Inferior parietal cortex (tissue), 1 donor: ENCODE measurements at regions not wholly inside any gene's neighbourhood (a gene's known extent, or its start where the extent isn't known, plus 50 kb on each side); places are given as distances from the start of the nearest gene placed in this dataset.
"Not testable (repeated sequence)": the region's sequence is repeated elsewhere in the genome, so short reads cannot be mapped to it uniquely, and the experiment has no call there.

ENCODE experiments used
- DNase-seq: peaks from one replicate; pipeline ENCODE4 v3.0.0-alpha.2; 2016; ENCODE audit errors: extremely low spot score

DNA sequence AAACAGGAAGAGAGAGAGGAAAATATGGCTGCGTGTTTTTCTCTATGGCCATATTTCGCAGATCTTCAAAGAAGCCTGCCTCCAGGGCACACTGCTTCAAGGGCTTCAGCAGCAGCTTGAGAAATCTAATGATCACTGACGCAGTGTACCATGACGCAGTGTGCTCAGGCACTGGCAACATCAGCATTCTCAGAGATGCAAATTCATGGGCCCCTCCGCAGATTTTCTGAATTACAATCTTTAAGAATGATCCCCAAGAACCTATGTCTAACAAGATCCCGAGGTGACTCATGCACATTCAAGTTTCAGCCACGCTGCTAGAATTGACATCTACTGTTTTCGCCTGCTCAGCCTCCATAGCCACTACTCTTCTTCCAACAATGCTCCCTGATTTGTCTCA, 143.9 kb upstream of the ZNF366 start:
- DNase-seq = no peak

DNA sequence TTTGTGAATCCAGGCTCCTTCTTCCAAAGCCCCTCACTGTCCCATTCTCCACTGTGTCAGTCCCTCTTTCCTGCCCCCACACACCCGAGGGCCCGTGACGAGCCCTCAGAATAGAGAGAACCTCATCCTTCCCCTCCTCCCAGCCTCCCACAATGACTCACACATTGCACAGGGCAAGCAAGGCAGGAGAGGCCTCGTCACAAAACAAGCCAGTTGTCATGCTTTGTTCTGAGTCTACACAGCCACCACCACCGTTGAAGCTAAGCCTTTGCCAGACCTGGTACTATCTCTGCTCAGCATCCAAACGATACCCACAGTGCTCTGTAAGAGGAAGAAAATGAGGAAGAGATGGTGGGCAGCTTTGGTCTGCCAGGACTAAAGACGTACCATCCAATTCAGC, 142.2 kb upstream of the ZNF366 start:
- DNase-seq = no peak

DNA sequence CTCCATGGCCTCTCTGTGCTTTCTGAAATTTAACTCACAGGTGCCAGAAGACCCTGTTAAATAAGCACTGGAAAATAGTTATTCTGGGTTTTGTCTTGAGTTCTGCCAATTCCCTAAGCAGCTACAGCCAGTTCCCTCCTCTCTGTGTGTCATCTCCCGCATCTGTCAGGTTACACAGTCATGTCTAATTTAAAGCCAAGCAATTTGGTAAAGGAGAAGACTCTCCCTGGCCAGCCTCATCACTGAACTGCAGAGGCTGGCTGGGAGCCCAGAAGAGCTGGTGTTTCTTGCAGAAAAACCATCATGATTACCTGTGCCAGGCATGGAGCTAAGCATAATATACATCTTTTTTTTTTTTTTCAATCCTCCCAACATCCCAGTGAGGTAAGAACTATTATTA, 141.3 kb upstream of the ZNF366 start:
- peak; percentile 60 for DNase-seq

DNA sequence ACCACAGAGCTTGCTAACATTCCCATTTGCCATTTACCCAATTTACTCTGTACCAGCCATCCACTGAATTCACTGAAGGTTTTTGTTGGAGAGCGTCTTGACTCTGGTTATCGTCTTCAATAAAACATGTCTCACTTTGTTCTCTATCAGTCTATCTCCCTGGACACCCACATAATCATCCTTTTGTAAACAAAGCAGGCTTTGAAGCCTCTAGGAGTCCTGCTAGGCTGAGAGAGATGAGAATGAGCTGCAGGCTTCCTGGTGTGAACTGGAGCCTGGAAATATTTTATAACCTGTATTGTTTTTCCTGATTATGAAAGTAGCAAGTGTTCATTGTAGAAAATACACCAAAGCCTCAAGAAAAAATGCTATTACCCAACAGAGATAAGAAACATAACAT, 140.6 kb upstream of the ZNF366 start:
- peak; percentile 21 for DNase-seq

DNA sequence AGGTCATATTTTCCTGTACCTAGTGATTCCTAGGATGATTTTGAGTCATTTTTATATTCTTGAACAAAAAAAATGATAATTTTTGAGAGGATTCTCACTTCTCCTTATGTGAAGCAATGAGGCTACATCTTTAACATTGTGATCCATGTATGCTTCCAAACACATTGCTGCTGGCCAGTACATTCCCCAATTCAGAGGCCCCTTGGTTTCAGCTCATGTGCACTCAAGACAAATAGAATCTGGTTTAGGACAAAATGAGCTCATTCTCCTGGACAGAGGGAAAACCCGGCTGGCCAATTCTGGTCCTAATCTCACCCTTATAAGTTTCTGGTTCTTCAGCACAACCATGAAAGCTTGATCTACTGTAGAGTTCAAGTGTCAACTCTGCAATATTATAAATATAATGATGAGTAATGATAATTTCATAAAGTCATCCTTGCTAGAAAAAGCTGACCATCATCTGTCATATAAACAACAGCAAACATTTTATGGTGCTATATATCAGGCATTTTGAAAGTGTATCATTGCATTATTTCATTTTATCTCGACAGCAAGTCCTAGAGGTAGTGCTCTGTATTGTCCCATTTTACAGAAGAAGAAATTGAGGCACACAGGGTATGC, 139.1 kb upstream of the ZNF366 start:
- DNase-seq = no peak

DNA sequence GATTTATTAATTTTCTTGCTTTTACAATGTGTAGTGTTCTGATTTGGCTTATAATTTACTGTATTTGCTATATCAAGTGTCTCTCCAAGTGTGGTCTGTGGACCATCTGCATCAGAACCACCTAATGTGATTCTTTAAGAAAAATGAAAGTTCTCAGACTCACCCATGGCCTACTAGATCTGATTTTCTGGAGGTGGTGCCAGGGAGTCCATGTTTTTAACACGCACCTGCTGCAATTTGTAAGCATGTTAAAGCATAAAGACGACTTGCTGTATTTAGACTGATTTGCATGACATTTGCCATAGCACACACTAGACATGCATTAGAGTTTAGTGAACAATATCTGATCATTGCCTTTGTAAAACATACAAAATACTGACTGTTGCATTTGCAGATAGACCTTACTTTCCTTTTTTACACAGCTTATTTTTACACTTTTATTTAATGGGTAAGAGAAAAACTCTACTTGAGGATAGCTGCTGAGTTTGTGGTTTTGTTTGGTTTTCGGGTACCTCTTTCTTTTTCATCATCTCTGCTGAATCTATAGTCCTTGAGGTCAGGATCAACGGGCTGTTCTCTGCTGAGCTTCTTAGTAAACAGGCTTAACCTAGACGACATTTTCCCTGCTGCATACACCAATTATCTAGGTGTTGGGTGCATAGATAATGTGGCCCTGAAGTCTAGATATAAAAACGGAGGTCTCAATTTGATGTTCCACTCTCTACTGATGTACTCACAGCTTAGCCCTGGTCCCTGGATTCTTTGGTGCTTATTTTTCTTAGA, 138.0 kb upstream of the ZNF366 start:
- DNase-seq = no peak

DNA sequence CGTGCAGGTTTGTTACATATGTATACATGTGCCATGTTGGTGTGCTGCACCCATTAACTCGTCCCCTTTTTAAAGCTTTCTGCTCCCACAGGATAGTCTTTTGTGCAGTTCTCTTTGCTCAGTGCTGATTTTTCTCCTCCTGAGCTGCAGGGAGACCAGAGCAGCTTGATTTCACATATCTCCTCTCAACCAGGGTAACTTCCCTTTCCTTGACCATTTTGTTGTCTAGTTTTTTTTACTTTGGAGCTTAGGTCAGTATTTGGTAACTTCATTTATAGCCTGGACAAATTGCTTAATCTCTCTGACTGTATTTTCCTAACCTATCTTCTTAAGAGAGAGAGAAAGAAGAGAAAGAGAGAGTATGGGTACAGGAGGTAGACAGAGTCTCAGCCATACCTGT, 137.1 kb upstream of the ZNF366 start:
- no peak for DNase-seq

DNA sequence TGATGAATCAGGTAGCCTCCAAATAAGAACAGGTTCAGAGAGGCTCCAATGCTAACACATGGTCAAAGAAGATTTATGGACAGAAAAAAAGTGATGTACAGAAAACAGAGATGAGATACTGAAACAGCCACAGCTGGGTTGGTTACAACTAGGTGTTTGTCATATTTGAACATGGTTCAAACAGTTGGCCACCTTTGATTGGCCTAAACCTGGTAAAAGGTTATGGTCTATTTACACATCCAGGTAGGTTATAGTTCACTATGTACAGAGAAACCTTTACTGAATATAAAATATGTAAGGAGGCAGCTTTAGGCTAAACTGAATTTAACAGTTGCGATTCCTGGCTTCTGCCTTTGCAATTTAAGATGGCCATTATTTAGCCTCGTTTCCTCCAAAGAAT, 134.0 kb upstream of the ZNF366 start:
- DNase-seq = no peak

DNA sequence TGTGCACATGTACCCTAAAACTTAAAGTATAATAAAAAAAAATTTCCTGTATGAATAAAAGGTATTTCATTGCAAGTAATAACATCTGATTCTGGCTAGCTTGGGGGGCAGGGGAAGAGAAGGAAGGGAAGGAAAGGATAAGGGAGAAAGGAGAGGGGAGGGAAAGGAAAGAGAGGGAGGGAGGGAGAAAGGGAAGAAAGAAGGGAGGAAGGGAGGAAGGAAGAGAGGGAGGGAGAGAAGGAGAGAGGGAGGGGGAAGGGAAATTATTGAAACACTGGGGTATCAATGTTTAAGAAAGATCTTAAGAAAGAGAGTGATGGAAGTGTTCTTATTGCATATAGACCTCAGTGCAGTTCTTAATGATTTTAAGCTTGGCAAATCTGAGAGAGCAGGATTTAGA, 129.8 kb upstream of the ZNF366 start:
- DNase-seq = no peak

DNA sequence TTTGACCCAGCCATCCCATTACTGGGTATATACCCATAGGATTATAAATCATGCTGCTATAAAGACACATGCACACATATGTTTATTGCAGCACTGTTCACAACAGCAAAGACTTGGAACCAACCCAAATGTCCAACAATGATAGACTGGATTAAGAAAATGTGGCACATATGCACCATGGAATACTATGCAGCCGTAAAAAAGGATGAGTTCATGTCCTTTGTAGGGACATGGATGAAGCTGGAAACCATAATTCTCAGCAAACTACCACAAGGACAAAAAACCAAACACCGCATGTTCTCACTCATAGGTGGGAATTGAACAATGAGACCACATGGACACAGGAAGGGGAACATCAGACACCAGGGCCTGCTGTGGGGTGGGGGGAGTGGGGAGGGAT, 129.4 kb upstream of the ZNF366 start:
- DNase-seq = not testable (repeated sequence)

DNA sequence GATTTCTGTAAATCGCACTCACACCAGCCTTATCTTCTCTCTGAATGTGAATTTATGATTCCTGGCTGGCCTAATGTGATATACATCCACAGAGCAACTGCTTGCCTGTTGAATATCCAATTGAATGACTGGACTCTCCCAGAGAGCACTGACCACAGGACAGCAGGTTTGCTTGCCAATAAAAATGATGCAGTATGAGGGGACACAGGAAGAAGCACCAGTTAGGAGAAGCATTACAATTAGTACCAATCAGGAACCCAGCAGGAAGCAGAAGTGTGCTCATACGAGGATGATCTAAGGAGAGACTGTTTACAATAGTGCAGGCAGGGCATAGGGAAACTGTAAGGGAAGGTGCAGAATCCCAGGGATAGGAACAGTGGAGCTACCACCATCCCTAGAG, 127.2 kb upstream of the ZNF366 start:
- no peak for DNase-seq

DNA sequence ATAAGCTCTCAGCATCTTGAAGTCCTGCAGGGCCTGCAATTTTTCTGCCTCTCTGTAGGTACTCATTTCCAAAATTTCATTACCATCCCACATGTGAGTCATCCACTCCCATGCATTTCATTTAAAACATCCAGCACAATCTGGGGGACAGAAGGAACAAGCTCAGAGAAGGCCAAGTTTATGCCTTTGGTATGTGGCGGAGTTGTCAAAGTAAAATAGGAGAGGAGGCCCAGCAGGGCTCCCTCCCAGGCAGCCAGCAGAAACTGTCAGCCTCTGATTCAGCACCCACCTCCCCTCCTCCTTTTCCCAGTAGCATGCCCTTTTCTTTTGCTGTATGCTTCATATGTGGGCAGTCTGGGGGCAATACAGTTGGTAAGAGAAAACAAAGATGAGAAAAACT, 126.4 kb upstream of the ZNF366 start:
- peak; percentile 58 for DNase-seq

DNA sequence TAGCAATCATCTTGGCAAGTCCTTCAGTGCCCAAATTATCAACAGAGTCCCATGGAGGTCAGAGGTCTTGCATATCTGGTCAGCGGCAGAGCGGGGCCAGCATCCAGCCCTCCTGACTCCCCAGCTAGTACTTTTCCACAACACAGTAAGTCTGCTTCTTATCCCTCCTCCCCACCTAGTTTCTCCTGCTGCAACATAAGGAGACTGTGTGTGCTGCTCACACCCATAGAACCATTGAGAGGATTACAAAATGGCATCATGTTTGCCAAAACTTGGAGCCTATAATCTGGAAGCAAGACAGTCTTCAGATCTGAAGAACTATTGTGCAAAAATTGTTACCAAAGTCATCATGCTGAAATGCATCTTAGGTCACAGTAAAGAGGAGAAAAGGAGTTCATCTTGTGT, 125.8 kb upstream of the ZNF366 start:
- DNase-seq = peak; percentile 55

DNA sequence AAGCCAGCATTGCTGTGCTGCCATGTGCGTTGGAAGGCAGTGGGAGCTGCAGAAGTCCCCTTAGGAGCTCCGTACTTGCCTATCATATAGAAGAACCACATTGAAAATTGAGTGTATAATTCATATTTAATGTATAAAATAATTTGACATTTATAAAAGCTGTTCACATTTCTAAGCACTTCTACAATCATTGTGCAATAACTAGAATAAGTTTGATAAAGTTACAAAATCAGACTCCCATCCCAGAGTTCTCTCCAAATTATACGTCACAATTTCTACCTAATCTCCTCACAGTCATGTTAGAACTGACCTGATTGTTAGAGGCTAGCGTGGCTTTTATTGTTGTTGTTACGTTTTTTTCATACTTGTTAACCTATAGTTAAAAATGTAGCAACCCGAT, 123.5 kb upstream of the ZNF366 start:
- no peak for DNase-seq

DNA sequence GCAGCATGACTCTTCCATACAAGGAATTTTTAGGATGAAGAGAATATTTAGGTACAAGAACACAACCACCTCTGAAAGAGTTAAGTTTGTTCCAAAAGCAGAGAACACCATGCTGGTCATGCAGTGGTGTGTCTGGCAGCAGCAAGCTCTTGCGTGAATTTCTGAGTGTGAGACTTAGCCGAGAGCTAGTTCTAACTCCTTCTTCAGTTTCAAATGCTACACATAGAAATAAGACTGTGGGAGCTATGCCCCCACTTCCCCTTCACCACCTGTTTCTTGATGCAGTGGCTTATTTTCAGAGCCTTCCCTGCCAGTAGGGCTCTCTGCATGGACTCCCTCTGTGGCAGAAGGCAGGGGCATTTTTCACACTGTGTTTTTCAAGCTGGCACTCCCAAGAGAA, 122.9 kb upstream of the ZNF366 start:
- DNase-seq = no peak

DNA sequence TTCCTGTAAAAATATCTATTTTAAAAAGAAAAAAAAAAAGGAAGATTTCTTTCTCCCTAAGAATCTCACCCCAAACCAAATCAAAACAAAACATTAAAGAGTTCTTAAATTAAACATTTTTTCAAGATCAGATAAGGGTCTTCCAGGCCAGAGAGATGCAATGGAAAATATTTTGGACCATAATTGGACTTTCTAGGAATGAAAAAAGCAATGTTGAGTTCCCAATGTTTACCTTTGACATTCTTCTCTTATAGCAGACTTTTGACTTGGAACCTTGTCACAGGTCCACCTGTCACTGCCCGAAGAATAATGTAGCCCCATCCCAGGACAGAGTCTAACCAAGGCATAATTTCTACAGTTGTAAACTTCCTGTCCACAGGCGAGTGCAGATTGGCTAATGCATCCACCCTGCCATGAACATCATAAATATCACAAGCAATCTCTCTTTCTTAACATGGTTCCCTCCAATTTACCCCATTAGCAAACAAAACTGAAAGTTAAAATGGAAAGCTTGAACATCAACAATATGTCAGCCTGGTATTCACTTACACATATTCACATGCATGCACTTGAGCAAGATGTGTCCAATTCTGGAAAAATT, 121.7 kb upstream of the ZNF366 start:
- no peak for DNase-seq

DNA sequence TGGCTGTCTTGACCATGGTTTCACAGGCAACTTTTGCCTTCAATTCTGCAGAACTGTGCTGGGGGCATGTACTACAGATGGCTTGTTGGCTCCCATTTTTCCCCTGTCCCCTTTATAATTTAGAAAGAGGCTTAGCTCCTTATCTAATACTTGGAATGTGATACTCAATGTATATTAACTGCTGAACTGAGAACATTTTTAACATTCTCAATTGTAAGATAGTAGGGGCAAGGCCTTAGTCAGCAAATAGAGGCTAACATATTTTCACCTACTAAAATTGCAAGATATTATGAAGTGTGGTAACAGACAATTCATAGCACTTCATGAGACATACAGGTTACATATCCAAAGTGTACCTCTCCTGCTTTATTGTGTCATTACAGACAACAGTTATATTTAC, 118.1 kb upstream of the ZNF366 start:
- DNase-seq = no peak

DNA sequence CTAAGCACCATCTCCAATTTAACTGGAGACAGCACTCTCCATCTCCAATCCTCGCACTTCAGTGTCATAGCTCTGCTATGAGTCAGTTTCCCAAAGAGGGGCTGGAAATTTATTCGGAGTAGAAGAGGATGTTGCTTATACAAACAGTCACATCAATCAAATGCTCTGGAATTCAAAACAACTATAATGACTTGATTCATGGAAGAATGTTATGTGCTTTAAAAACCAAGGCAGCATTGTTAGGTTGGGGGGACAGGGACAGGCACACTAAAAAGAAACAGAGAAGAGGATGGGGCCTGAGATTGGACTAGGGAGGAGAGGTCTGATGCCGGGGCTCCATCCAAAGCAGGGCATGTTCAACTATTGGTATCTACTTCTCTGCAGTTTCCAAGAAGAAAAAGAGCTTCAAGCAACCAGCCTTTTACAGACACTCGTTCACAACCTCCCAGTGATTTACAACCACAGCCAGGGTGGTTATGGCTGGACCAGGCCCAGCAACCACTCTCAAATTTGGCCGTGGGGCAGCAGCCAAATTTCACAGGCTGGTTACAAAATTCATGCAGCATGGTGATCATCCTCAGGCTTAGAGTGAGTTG, 117.5 kb upstream of the ZNF366 start:
- no peak for DNase-seq

DNA sequence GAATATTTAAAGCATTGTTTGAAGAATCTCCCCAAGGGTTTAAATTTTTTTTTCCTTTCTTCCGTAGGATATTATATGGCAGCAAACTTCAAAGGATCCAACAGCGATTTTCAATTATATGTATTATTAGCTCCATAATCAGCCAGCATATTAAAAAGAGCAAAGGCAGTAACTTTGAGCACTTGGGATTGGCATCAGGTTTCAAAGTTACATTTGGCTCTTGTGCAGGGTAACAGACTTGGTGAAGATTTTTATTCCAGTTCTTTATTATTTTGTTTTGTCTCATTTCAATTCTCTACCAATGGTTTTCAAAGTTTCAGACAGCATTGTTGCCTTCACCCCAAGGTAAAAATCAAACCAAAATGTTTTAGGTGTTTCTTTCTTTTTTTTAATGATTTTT, 116.7 kb upstream of the ZNF366 start:
- no peak for DNase-seq

DNA sequence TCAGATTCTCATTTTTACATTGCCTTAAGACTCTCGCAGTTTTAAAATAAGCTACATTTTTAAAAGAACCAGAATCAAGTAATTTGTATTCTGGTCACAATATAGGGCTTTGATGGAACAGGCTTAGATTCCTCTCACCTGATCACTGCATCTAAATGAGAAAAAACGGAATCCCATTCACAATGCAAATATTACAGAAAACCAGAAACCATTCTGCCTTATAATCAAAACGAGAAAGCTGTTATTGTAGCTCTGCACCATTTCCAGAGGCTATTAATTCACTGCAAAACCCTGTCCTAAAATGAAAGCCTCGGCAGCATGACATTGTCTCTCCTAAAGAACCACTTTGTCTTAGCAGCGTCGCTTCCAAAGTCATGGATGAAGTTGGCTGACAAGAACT, 116.1 kb upstream of the ZNF366 start:
- DNase-seq = no peak

DNA sequence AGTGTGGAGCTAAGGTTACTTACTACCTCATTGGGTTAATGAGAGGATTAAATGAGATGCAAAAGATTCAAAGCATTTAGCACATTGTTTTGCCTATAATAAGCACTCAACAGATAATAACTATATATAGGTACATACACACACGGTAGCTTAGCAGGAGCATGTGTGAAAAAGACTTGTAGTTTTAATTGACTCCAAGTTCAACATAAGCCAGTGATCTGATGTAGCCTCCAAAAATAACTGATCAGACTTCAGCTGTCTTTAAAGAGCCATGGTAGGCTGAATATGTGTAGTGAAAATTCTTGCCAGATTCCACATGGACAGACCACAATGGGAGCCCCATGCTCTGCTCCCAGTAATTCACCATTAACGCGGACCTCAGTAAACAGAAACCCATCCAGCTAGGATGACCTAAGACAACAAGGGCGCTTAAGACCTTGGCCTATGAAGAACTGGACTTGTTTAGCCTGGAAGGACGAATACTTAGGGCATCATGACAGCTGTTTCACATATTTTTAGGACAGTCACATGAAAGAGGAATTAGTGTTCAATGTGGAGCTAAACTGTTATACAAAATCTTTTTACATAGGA, 115.1 kb upstream of the ZNF366 start:
- DNase-seq = no peak

DNA sequence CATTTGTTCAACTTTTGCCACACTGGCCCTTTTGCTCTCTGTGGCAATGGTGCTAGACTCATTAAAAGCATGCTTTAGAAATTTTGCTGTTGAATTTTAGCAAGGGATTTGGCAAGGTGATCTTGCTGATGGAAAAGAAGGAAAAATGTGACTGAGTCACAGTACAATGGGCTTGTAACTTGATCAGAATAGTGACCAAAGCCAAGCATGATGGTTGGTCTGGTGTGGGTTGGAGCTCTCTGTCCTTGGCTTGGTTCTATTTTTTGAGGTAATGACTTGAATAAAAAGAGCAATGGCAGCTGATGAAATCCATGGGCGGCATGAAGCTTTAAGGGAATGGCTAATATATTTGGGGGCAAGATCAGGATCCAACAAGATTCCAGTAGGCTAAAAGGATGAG, 114.4 kb upstream of the ZNF366 start:
- no peak for DNase-seq

DNA sequence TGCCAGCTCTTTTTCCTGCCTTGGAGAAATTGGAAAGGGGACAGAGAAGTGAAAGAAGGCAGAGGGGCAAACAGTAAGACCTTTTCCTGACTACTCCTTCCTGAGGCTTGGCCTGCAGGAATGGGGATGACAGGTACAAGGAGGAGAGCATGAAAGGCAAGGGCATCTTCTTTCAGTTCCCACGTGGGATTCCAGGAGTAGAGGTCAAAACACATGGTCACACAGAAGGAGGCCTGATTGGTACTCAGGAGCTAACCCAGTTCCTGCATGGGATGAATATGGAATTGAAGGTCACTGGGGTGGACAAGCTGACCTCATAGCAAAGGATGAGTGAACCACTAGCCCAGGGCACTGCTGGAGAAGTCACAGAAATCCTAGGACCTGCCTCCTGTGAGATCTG, 112.5 kb upstream of the ZNF366 start:
- no peak for DNase-seq
